8988T (cell line): ENCODE measurements at regions not wholly inside any gene's neighbourhood (a gene's known extent, or its start where the extent isn't known, plus 50 kb on each side); places are given as distances from the start of the nearest gene placed in this dataset.
"Not testable (repeated sequence)": the region's sequence is repeated elsewhere in the genome, so short reads cannot be mapped to it uniquely, and the experiment has no call there.

Source experiments
- DNase-seq: peaks from one replicate; pipeline ENCODE4 v3.0.0; 2011

GRCh38 chr1:30550365-30551220 is 172.8 kb downstream of the MATN1 start:
- DNase-seq: no peak

- not testable (repeated sequence) for DNase-seq
These were observed 173.5 kb downstream of the MATN1 start for GRCh38 chr1:30549872-30550271.

DNA sequence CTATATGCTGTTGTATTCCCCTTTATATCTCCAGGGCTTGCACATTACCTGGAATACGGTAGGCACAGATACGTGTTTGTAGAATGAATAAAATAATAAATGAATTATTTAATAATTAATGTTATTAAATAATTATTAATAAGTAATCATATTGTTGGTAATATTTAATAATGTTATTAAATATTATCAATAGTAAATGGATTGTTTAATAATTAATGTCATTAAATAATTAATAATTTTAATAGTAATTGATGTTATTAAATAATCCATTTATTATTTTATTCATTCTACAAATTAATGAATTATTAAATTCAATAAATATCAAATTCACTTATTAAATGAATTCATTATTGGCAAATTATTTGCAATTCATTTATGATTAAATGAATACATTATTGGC is 175.1 kb downstream of the MATN1 start:
- no peak for DNase-seq

DNA sequence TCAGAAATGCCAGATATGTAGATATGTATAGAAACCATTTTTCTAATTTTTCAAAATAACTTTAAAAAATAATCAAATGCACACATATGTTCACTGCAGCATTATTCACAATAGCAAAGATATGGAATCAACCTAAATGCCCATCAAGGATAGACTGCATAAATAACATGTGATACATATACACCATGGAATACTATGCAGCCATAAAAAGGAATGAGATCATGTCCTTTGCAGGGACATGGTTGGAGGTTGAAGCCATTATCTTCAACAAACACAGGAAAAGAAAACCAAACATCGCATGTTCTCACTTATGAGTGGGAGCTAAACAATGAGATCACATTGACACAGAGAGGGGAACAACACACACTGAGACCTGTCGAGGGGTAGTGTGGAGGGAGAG is 176.1 kb downstream of the MATN1 start:
- not testable (repeated sequence) for DNase-seq

GRCh38 chr1:30545365-30545764 is 178.0 kb downstream of the MATN1 start:
- no peak for DNase-seq

DNA sequence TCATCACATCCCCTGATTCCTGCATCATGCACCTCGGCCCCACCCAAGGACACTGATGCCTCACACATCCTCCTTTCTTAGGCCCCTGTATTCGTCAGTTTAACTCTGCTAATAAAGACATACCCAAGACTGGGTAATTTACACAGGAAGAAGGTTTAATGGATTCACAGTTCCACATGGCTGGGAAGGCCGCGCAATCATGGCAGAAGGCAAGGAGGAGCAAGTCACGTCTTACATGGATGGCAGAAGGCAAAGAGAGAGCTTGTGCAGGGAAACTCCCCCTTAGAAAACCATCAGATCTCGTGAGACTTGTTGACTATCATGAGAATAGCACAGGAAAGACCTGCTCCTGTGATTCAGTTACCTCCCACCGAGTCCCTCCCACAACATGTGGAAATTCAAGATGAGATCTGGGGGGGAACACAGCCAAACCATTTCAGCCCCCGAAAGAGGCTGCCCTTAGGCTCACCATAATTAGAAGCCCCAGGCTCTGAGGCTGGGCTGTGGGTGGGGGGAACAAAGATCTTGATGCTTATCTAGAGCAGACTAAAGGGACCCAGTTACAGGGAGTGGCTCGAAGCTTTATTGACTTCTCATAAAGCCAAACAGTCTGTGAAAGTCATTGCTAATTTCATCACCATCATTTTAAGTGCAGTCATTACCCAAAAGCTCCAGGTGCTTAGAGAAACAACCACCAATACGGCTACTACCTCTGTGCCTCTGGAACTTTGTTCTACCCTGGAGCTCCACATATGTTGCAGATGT is 181.5 kb downstream of the MATN1 start:
- no peak for DNase-seq

DNA sequence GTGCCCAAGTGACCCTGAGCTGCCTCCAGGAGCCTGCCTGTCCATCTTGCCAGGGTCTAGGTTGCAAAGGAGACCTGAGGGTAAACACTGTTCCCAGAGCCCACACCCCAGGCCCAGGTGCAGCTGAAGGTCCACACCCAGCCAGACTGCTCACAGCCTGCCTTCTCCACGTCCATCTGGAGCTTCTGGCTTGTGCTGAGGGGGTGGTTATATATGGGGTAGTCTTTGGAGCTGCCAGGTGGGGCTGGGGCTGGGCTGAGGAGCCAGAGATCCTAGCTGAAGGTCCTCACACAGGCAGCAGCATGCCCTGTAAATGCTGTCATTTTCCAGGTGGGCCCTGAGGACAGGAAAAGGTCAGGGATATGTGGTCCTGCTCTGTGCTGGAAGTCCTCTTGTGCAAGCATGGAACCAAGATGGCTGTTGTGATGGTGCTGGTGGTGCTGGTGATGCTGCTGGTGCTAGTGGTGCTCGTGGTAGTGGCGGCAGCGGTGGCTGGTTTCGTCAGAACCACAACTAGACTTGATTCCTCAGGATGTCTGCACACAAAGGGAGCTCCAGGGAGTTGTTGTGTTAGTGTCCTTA is 182.7 kb downstream of the MATN1 start:
- no peak for DNase-seq

DNA sequence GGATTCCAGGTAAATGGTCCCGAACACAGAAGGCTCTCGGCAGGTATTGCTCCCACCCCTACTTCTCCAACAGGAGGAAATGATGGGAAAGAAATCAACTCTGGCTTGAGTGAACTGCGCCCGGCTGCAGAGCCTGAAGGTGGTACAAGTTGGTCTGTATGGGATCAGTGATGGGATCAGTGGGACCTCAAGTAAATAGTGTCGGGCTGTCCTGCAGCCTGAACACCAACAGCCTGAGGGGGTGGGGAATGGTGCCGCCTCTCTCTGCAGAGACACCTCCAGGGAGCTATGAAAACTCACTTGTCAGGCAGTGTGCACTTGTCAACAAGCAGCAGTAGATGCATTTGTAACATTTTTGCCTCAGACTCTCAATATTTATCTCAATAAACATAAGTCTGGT is 183.5 kb downstream of the MATN1 start:
- DNase-seq: no peak

- no peak for DNase-seq
These were observed 184.2 kb downstream of the MATN1 start for GRCh38 chr1:30538993-30539867.

- DNase-seq: no peak
These were observed 185.0 kb downstream of the MATN1 start for GRCh38 chr1:30538226-30538992.

DNA sequence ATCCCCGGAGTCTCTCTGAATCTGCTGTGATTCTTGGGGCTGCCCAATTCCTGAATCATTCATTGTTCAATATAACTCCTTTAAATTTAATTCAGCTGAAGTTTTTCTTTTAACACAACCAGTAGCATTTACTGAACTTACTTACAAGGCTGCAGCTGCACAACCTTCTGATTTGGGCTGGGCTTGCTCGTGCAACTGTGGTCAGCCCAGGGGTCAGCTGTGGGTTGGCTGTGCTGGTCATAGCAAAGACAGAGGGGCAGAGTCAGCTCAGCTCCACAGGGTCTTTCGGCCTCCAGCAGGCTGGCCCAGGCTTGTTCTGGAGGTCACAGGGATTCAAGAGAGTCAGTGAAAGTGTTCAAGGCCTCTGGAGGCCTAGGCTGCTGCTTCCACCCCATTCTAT is 186.1 kb downstream of the MATN1 start:
- no peak for DNase-seq

- DNase-seq: no peak
These were observed 186.9 kb downstream of the MATN1 start for GRCh38 chr1:30536530-30536929.

GRCh38 chr1:30535595-30536325 is 187.6 kb downstream of the MATN1 start:
- no peak for DNase-seq

DNA sequence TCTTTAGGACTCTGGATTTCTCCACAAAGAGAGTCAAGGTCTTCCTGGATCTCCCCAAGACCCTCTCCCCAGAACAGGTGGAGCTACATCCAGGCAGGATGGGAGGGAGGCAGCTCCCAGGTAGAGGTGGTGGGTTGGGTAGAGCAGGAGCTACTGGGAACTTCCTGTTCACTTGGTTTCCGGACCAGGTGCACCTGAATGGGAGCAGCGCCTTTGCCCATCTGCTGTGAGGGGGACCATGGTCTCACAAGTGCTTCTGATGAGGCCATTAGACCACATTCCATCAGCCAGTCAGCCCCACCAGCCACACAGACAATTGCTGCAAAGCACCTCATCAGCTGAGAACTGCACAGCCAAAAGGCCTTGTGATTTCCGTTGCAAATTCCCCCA is 188.8 kb downstream of the MATN1 start:
- no peak for DNase-seq

DNA sequence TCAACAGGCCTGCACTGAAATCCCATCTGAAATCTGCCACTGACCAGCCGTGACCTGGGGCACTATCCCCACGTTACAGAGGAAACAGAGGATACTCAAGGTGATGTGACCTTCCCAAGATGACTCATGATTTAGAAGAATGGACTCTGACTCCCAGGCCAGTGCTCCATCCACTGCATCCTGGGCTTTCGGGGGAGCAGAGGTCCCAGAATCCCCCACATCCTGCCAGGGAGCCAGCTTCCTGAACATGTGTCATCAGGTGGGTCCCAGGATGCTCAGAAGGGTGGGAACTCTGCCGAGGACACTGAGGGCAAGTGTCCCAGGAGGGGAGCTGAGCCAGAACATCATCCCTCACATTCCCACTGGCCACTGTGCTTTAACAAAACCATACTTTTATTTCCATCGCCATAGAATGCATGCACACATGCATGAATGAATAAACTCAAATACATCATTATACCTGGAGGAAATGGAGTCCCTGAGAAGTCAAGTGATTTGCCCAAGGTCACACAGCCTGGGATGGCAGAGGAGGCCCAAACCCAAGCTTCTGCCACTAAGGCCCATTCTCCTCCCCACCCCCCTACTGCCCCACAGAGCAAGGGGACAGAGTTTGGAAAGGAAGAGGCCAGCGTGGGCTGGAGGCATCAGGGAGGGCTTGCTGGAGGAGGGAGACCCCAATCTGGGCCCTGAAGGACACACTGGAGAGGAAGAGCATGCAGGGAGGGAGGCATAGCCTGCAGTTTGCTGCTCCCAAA is 189.4 kb downstream of the MATN1 start:
- no peak for DNase-seq

GRCh38 chr1:30533141-30533540 is 190.2 kb downstream of the MATN1 start:
- DNase-seq: no peak

GRCh38 chr1:30532621-30533020 is 190.8 kb downstream of the MATN1 start:
- no peak for DNase-seq

GRCh38 chr1:30527511-30528140 is 195.8 kb downstream of the MATN1 start:
- no peak for DNase-seq

DNA sequence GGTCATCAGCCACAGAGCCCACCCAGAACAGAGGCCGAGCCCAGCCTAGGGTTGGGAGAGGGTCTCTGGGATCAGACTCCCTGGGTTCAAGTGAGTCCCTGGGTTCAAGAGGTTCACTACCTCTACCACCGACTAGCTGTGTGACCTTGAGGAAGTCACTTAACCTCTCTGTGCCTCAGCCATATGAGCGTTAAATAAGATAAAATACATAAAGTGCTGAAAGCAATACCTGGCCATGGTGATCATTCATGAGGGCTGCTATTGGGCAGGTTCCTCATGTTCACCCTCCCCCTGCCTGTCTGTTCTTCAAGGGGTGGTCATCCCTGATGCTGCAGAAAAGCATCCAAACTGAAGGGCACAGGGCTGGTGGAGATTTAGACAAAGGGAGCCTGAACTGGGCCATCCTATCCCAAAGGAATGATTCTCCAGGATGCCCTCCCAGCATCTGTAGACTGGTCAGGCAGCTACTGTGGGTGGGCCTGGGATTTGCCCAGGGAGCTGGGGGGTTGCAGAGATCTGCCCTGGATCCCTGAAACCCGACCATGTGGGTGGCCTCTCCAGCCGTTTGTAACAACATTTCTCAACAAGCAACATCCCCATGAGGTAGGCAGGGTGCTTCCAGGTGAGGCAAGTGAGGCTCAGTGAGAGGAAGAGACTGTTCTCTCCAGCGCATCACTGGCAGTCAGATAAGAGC is 196.6 kb downstream of the MATN1 start:
- no peak for DNase-seq
